Uterus (tissue), 2 donors: ENCODE measurements at regions not wholly inside any gene's neighbourhood (a gene's known extent, or its start where the extent isn't known, plus 50 kb on each side); places are given as distances from the start of the nearest gene placed in this dataset.

Source experiments
- POLR2A ChIP-seq, 2 donors: fragments of 450-650 bp; IDR thresholded peaks; one replicate each; pipeline ENCODE4 v1.6.1; 2016; ENCODE audit warnings: antibody characterized with exemption in 2 of 2, mild to moderate bottlenecking in 1 of 2, moderate library complexity in 1 of 2
- TF ChIP-seq, protein P1 (sequence below), 4 experiments: fragments of 200-600 bp in 2 of 4; fragments of 450-650 bp in 2 of 4; sonication (generic) in 2 of 4; IDR thresholded peaks; one replicate each; pipeline ENCODE4 v1.5.1; 2016 to 2019; ENCODE audit warnings: antibody characterized with exemption in 4 of 4, mild to moderate bottlenecking in 2 of 4, moderate library complexity in 1 of 4

DNA sequence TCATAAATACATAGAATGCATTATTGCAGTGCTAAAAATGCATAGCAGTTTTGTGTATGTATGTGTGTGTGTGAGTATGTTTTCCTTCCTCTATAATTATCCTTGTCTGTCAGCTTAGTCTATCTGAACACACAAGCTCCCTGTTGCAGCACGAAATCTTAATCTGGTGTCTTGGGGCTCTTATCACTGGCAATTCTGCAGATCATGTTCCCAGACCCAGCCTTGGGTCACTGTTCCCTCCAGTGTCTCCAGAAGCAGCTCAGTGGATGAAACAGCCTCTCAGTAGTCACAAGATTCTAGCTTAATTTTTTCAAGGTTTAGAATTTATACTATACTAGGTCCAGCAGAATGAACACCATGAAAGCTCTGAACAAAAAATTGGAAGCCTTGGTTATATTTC, 777.9 kb downstream of the MRPL39 start:
- TF ChIP-seq, protein P1, sequence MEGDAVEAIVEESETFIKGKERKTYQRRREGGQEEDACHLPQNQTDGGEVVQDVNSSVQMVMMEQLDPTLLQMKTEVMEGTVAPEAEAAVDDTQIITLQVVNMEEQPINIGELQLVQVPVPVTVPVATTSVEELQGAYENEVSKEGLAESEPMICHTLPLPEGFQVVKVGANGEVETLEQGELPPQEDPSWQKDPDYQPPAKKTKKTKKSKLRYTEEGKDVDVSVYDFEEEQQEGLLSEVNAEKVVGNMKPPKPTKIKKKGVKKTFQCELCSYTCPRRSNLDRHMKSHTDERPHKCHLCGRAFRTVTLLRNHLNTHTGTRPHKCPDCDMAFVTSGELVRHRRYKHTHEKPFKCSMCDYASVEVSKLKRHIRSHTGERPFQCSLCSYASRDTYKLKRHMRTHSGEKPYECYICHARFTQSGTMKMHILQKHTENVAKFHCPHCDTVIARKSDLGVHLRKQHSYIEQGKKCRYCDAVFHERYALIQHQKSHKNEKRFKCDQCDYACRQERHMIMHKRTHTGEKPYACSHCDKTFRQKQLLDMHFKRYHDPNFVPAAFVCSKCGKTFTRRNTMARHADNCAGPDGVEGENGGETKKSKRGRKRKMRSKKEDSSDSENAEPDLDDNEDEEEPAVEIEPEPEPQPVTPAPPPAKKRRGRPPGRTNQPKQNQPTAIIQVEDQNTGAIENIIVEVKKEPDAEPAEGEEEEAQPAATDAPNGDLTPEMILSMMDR (IDR thresholded peaks at IDR 0.05): no peak
- TF ChIP-seq POLR2A (IDR thresholded peaks at IDR 0.05): no peak
